ENCODE measurements at regions not wholly inside any gene's neighbourhood (a gene's known extent, or its start where the extent isn't known, plus 50 kb on each side); places are given as distances from the start of the nearest gene placed in this dataset.

DNA sequence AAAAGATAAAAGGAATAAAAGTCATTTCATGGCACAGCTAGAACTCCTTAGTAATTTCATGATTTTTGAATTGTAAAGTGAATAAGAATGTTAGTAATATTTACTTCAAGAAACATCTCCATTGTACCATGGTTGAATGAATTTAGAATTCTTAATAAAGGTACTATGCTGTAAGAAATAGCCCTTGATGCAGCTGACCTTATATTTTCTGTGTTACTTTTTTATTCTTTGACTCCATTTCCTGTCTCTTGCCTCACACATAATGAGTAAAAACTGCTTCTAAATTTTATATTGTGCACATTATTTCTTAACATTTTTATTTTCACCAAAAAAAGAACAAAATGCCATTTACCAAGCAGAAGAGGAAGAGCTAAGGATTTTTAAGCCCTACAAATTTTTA lies 81.9 kb upstream of the PDHA2 start:
- H3K27me3 Mint-ChIP-seq (ENCODE audit: low read depth) = no peaks in the 10 kb centered on the region
- H3K9me3 Mint-ChIP-seq = peaks cover 5% of the 10 kb centered on the region
- TF ChIP-seq, protein P1, sequence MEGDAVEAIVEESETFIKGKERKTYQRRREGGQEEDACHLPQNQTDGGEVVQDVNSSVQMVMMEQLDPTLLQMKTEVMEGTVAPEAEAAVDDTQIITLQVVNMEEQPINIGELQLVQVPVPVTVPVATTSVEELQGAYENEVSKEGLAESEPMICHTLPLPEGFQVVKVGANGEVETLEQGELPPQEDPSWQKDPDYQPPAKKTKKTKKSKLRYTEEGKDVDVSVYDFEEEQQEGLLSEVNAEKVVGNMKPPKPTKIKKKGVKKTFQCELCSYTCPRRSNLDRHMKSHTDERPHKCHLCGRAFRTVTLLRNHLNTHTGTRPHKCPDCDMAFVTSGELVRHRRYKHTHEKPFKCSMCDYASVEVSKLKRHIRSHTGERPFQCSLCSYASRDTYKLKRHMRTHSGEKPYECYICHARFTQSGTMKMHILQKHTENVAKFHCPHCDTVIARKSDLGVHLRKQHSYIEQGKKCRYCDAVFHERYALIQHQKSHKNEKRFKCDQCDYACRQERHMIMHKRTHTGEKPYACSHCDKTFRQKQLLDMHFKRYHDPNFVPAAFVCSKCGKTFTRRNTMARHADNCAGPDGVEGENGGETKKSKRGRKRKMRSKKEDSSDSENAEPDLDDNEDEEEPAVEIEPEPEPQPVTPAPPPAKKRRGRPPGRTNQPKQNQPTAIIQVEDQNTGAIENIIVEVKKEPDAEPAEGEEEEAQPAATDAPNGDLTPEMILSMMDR (conservative IDR thresholded peaks at IDR 0.05) = no peak
- no peaks in the 10 kb centered on the region for H3K36me3 Mint-ChIP-seq (ENCODE audit: low read depth)
- H3K4me3 Mint-ChIP-seq = no peak overlapping the region
- H3K27ac Mint-ChIP-seq (ENCODE audit: unreplicated experiment) = no peak overlapping the region
- peaks cover 10% of the 10 kb centered on the region for H3K4me1 Mint-ChIP-seq
- no peak for DNase-seq (ENCODE audit: low read depth, low spot score)

DNA sequence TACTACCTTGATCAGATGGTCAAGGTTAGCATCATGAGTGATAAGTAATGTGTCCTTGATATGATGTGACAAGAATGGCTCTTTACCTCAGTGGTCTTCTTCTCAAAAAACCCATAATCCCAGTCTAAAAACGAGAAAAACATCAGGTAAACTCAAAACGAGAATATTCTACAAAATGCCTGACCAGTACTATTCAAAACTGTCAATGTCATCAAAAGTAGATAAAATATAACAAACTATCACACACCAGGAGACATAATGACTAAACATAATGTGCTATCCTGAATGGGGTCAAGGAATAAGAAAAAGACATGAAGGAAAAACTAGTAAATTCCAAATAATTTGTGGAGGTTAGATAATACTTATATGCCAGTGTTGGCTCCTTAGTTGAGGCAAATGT lies 85.2 kb upstream of the PDHA2 start:
- H3K4me1 Mint-ChIP-seq = peaks cover 4% of the 10 kb centered on the region
- H3K36me3 Mint-ChIP-seq (ENCODE audit: low read depth) = no peaks in the 10 kb centered on the region
- no peak overlapping the region for H3K4me3 Mint-ChIP-seq
- TF ChIP-seq, protein P1 (conservative IDR thresholded peaks at IDR 0.05) = no peak
- H3K27ac Mint-ChIP-seq (ENCODE audit: unreplicated experiment) = no peak overlapping the region
- no peak for DNase-seq (ENCODE audit: low read depth, low spot score)
- no peaks in the 10 kb centered on the region for H3K9me3 Mint-ChIP-seq
- H3K27me3 Mint-ChIP-seq (ENCODE audit: low read depth) = no peaks in the 10 kb centered on the region

DNA sequence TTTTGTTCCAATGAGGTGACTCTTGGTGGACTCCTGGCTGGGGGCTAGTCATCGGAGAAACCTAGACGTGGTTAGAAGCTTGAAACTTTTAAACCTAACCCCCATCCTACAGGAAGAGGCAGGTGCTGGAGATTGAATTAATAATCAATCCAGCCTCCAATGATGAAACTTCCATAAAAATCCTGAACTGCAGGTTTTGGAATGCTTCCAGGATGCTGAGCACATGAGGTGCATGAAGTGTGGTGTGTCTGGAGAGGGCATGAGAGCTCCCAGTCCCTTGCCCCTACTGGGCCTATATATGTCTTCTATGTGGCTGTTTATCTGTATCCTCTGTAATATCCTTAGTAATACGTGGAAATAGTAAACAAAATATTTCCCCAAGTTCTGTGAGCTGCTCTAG lies 90.7 kb upstream of the PDHA2 start:
- no peaks in the 10 kb centered on the region for H3K36me3 Mint-ChIP-seq (ENCODE audit: low read depth)
- TF ChIP-seq, protein P1 (conservative IDR thresholded peaks at IDR 0.05) = no peak
- no peak overlapping the region for H3K27ac Mint-ChIP-seq (ENCODE audit: unreplicated experiment)
- H3K9me3 Mint-ChIP-seq = no peaks in the 10 kb centered on the region
- no peak overlapping the region for H3K4me3 Mint-ChIP-seq
- DNase-seq (ENCODE audit: low read depth, low spot score) = no peak
- H3K4me1 Mint-ChIP-seq = no peaks in the 10 kb centered on the region
- H3K27me3 Mint-ChIP-seq (ENCODE audit: low read depth) = no peaks in the 10 kb centered on the region

DNA sequence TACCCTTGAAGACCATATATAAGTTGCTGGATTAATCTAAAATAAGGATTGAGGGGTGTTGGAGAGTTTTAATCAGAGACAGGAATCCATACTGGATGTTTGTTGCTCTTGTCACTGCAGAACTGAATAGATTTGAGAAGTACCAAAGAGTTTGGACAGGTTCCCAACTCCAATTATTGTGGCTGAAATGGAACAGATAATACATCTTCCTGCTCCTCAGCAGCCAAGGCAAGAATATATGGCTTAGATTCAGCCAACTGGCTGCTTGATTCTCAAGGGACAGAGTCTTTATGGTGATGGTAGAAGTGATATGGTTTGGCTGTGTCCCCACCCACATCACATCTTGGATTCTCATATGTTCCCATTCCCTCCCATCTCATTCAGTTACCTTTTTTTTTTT lies 97.0 kb upstream of the PDHA2 start:
- peaks cover 3% of the 10 kb centered on the region for H3K36me3 Mint-ChIP-seq (ENCODE audit: low read depth)
- TF ChIP-seq, protein P1 (conservative IDR thresholded peaks at IDR 0.05) = no peak
- H3K9me3 Mint-ChIP-seq = peaks cover 5% of the 10 kb centered on the region
- H3K27ac Mint-ChIP-seq (ENCODE audit: unreplicated experiment) = no peak overlapping the region
- no peak overlapping the region for H3K4me3 Mint-ChIP-seq
- H3K27me3 Mint-ChIP-seq (ENCODE audit: low read depth) = no peaks in the 10 kb centered on the region
- no peak for DNase-seq (ENCODE audit: low read depth, low spot score)
- peaks cover 16% of the 10 kb centered on the region for H3K4me1 Mint-ChIP-seq

DNA sequence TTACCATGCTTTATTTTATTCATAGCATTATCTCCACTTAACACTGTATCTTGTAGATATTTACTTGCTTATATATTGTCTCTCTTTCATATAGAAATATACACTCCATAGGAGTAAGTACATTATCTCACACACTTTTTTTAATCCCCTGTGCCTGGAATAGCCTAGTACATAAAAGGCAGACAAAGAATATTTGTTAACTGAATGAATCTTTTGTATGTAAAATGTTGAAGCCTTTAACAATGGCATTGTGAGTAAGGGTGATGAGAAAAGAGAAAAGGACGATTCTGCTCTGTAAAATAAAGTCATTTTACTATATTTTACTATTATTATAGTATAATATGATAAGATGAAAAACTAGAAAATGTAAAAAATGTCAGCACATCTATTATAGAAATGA lies 97.7 kb upstream of the PDHA2 start:
- Mint-ChIP-seq H3K27ac (ENCODE audit: unreplicated experiment) (no peak overlapping the region), H3K4me1 (peaks cover 16% of the 10 kb centered on the region), H3K4me3 (no peak overlapping the region), H3K9me3 (peaks cover 5% of the 10 kb centered on the region), H3K27me3 (ENCODE audit: low read depth) (no peaks in the 10 kb centered on the region), H3K36me3 (ENCODE audit: low read depth) (peaks cover 3% of the 10 kb centered on the region)
- no peak for DNase-seq (ENCODE audit: low read depth, low spot score)
- TF ChIP-seq, protein P1 (conservative IDR thresholded peaks at IDR 0.05) = no peak

DNA sequence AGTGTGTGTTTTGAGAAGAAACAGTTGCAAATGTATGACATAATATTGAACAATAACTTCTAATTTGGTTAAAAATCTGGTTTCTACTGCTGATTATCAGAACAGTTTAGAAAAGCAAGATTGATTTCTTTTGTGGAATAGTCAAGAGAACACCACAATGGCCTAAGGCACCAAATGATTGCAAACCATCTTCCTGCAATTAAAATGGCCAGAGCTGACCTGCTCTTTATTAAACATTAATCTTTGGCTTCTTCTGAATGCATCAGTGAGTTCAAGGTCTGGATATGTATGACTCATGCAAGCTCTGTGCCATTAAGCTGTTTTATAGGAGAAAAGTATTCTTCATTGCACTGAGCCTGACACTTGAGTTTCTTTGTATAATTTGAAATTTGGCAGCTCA lies 107.8 kb upstream of the PDHA2 start:
- Mint-ChIP-seq H3K9me3 (peaks cover 8% of the 10 kb centered on the region), H3K36me3 (ENCODE audit: low read depth) (no peaks in the 10 kb centered on the region)

More for the DNA sequence above, 107.8 kb upstream of the PDHA2 start:
- H3K4me3 Mint-ChIP-seq = no peak overlapping the region
- TF ChIP-seq, protein P1 (conservative IDR thresholded peaks at IDR 0.05) = no peak
- no peak for DNase-seq (ENCODE audit: low read depth, low spot score)
- no peak overlapping the region for H3K27ac Mint-ChIP-seq (ENCODE audit: unreplicated experiment)
- H3K27me3 Mint-ChIP-seq (ENCODE audit: low read depth) = no peaks in the 10 kb centered on the region
- peaks cover 7% of the 10 kb centered on the region for H3K4me1 Mint-ChIP-seq
